ENCODE measurements at regions not wholly inside any gene's neighbourhood (a gene's known extent, or its start where the extent isn't known, plus 50 kb on each side); places are given as distances from the start of the nearest gene placed in this dataset.

- DNase-seq = no peak
Observed at GRCh38 chr10:116792817-116793216, 50.5 kb upstream of the HSPA12A start.

- DNase-seq = no peak
Observed at GRCh38 chr10:116796469-116796868, 52.8 kb upstream of the ENO4 start.

GRCh38 chr10:116796910-116797513 is 52.3 kb upstream of the ENO4 start:
- DNase-seq = peak in 49 of 51 donors; percentile 5 to 86 (median 54)

- DNase-seq = no peak
Observed at GRCh38 chr10:116798859-116799258, 50.4 kb upstream of the ENO4 start.
